HepG2 (cell line): ENCODE measurements at regions not wholly inside any gene's neighbourhood (a gene's known extent, or its start where the extent isn't known, plus 50 kb on each side); places are given as distances from the start of the nearest gene placed in this dataset.

Experiments
- ATAC-seq: fragments of 200-7000 bp; cut with Tn5 transposase; 3 replicates; pipeline ENCODE4 v1.9.1; 2020; ENCODE audit warnings: mild to moderate bottlenecking, moderate library complexity
- BruUV-seq: library from RNA; stranded (reverse); fragments of 400-500 nt; replicated peaks from 2 replicates; lab custom pipeline; 2021; lab: Mats Ljungman, UMichigan
- CTCF ChIA-PET: fragments of 300-600 bp; formaldehyde crosslinking; extraction: SDS; loops from one replicate; lab custom pipeline; 2021; ENCODE audit warnings: low total read pairs, inconsistent platforms, low intra/inter-chr PET ratio; lab: Yijun Ruan, JAX
- POLR2A ChIA-PET: fragments of 350-600 bp; sonication (Branson Sonifier 250); formaldehyde crosslinking; loops from one replicate; lab custom pipeline; 2020; ENCODE audit warnings: antibody characterized with exemption, inconsistent platforms; lab: Yijun Ruan, JAX
- DNase-seq: peaks from one replicate; pipeline ENCODE4 v3.0.0-alpha.2; 2015; ENCODE audit warnings: low spot score
- FAIRE-seq: peaks from 3 replicates; lab custom pipeline; 2011; peaks lifted over from hg19 to GRCh38; lab: Jason Lieb, UNC
- H2AFZ ChIP-seq: one replicate; pipeline ENCODE4 v1.6.1; 2011; ENCODE audit warnings: low read length, inconsistent platforms
- H3K27ac ChIP-seq: fragments of 300-600 bp; 3 replicates; pipeline ENCODE4 v1.8.0; 2011; ENCODE audit warnings: mixed run types, mild to moderate bottlenecking, mixed read lengths, low read length, inconsistent platforms; ENCODE audit not compliant: insufficient read depth; ENCODE audit errors: extremely low read length
- H3K27me3 ChIP-seq, 2 experiments: fragments of 200-600 bp in 1 of 2; 2 replicates in 1 of 2; 3 replicates in 1 of 2; pipeline versions ENCODE4 v1.6.0 to v1.8.0; 2011; ENCODE audit warnings: low read length in 2 of 2, mild to moderate bottlenecking in 2 of 2, moderate library complexity in 2 of 2, inconsistent platforms in 1 of 2; ENCODE audit not compliant: insufficient read depth in 2 of 2, control insufficient read depth in 1 of 2
- H3K36me3 ChIP-seq, 2 experiments: fragments of 200-600 bp in 1 of 2; replicated peaks in 1 of 2; 2 replicates in 1 of 2; 3 replicates in 1 of 2; pipeline versions ENCODE4 v1.5.1 to v1.8.0; 2011; ENCODE audit warnings: low read length in 2 of 2, inconsistent platforms in 1 of 2; ENCODE audit not compliant: insufficient read depth in 2 of 2, control insufficient read depth in 1 of 2
- H3K4me1 ChIP-seq: 2 replicates; pipeline ENCODE4 v1.5.1; 2012; ENCODE audit warnings: low read length, inconsistent platforms; ENCODE audit not compliant: insufficient read depth
- H3K4me2 ChIP-seq: 2 replicates; pipeline ENCODE4 v1.6.0; 2011; ENCODE audit warnings: low read depth, low read length, inconsistent platforms
- H3K4me3 ChIP-seq, 3 experiments: fragments of 200-600 bp in 1 of 3; sonication (generic), shearing (Covaris generic) in 1 of 3; replicated peaks in 1 of 3; 2 replicates each; pipeline ENCODE4 v1.5.1; 2011 to 2016; ENCODE audit warnings: low read length in 3 of 3, inconsistent platforms in 2 of 3, low read depth in 2 of 3, mild to moderate bottlenecking in 2 of 3, control low read depth in 1 of 3, mixed read lengths in 1 of 3; ENCODE audit not compliant: insufficient read depth in 1 of 3
- H3K79me2 ChIP-seq: one replicate; pipeline ENCODE4 v1.6.1; 2011; ENCODE audit warnings: low read length, inconsistent platforms; ENCODE audit not compliant: insufficient read depth
- H3K9ac ChIP-seq: 2 replicates; pipeline ENCODE4 v1.6.0; 2011; ENCODE audit warnings: mild to moderate bottlenecking, low read depth, low read length, inconsistent platforms; ENCODE audit not compliant: insufficient read depth
- H3K9me3 ChIP-seq: 2 replicates; pipeline ENCODE4 v1.5.1; 2012; ENCODE audit warnings: mild to moderate bottlenecking, low read length
- H4K20me1 ChIP-seq: 2 replicates; pipeline ENCODE4 v1.6.0; 2011; ENCODE audit warnings: inconsistent platforms, mild to moderate bottlenecking, low read length, moderate library complexity; ENCODE audit not compliant: insufficient read depth
- CENPX ChIP-seq: sonication (generic); formaldehyde crosslinking; IDR thresholded peaks from 2 replicates; pipeline ENCODE4 v1.9.0; 2021; ENCODE audit warnings: mild to moderate bottlenecking, missing genetic modification reagents, moderate library complexity
- EZH2 ChIP-seq: conservative IDR thresholded peaks from 2 replicates; pipeline ENCODE4 v1.6.1; 2012; ENCODE audit warnings: mild to moderate bottlenecking, low read depth, low read length, moderate library complexity
- KMT2A ChIP-seq: sonication (generic); formaldehyde crosslinking; IDR thresholded peaks from 2 replicates; pipeline ENCODE4 v1.4.0; 2020; ENCODE audit warnings: missing genetic modification reagents
- RBFOX2 ChIP-seq: fragments of 200-400 bp; formaldehyde crosslinking; IDR thresholded peaks from 2 replicates; pipeline ENCODE4 v1.6.1; 2017; ENCODE audit warnings: low read depth, mild to moderate bottlenecking, low read length
- SETDB1 ChIP-seq: sonication (generic); formaldehyde crosslinking; IDR thresholded peaks from 2 replicates; pipeline ENCODE4 v1.5.1; 2020; ENCODE audit warnings: missing genetic modification reagents, mild to moderate bottlenecking, borderline replicate concordance
- SYNCRIP ChIP-seq: fragments of 200-400 bp; formaldehyde crosslinking; IDR thresholded peaks from 2 replicates; pipeline ENCODE4 v1.6.1; 2018; ENCODE audit warnings: mild to moderate bottlenecking, low read depth, low read length; ENCODE audit not compliant: insufficient read depth
- TCF7 ChIP-seq: sonication (generic); IDR thresholded peaks from 2 replicates; pipeline ENCODE4 v1.6.1; 2016; ENCODE audit warnings: antibody characterized with exemption, low read depth
- YY1 ChIP-seq: IDR thresholded peaks from 2 replicates; pipeline ENCODE4 v1.6.1; 2011; ENCODE audit warnings: low read length, low read depth, moderate library complexity, mild to moderate bottlenecking; ENCODE audit not compliant: insufficient read depth, insufficient replicate concordance
- ZNF10 ChIP-seq: sonication (generic); formaldehyde crosslinking; IDR thresholded peaks from 2 replicates; pipeline ENCODE4 v1.4.0; 2020; ENCODE audit warnings: mild to moderate bottlenecking, low read depth, missing genetic modification reagents, borderline replicate concordance
- ZNF20 ChIP-seq: sonication (generic); formaldehyde crosslinking; IDR thresholded peaks from 2 replicates; pipeline ENCODE4 v1.4.0; 2020; ENCODE audit warnings: mild to moderate bottlenecking, moderate library complexity, missing genetic modification reagents
- ZNF207 ChIP-seq: fragments of 450-650 bp; IDR thresholded peaks from 2 replicates; pipeline ENCODE4 v1.6.1; 2016; ENCODE audit warnings: antibody characterized with exemption, borderline replicate concordance
- ZNF256 ChIP-seq: sonication (generic); formaldehyde crosslinking; conservative IDR thresholded peaks from 2 replicates; pipeline ENCODE4 v1.4.0; 2020; ENCODE audit warnings: missing genetic modification reagents
- ZNF776 ChIP-seq: sonication (generic); formaldehyde crosslinking; IDR thresholded peaks from 2 replicates; pipeline ENCODE4 v1.4.0; 2020; ENCODE audit warnings: mild to moderate bottlenecking, missing genetic modification reagents
- ZNF841 ChIP-seq: sonication (generic); formaldehyde crosslinking; IDR thresholded peaks from 2 replicates; pipeline ENCODE4 v1.8.1; 2023; ENCODE audit warnings: missing genetic modification reagents, borderline replicate concordance
- WGBS: methylation state at CpG from one replicate; pipeline ENCODE4 v1.1.6; 2017; ENCODE audit warnings: low lambda C conversion rate; 5-methylcytosine and 5-hydroxymethylcytosine counted together
- in situ Hi-C: cut with HindIII; loops from 2 replicates; pipeline ENCODE4 v1.10.0; 2017; ENCODE audit warnings: low pct_unique_long_range_greater_than_20kb; ENCODE audit not compliant: extremely low pct_ligation_motif_present
- intact Hi-C: fragments of 100-400 bp; cut with micrococcal nuclease; formaldehyde crosslinking; loops from one replicate; pipeline ENCODE4 v1.10.0; 2022; ENCODE audit not compliant: unreplicated experiment
- TF ChIP-seq, protein P1 (sequence below): sonication (generic); formaldehyde crosslinking; IDR thresholded peaks from 2 replicates; pipeline ENCODE4 v1.8.1; 2022; ENCODE audit warnings: low read depth, mild to moderate bottlenecking, missing genetic modification reagents

DNA sequence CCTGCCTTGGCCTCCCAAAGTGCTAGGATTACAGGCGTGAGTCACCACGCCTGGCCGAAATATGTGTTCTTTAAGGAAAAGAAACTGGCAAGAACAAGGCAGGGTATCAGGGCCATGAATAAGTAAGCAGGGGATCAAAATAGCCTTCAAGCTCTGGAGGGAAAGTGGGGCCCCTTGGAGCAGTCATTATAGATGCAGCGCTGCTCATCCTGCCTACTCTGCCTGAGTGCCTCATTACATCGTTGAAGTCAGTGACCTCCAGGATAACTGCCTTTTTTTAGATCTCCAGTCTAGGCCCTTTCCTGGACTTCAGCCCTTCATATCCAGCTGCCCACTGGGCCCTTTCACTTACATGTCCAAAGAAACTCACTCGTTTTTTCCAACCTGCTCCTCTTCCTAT is 69.8 kb upstream of the PPM1B start:
- ChIA-PET CTCF (no interaction called here), POLR2A (no interaction called here)
- 36% methylated on average over 6 of the region's 6 CpGs for WGBS
- no peak for ATAC-seq
- in situ Hi-C loops, result no loop called here
- no peak for FAIRE-seq
- Histone ChIP-seq H3K4me2 (no peak overlapping the region), H3K27me3 (peaks cover 0 to 10% of the 10 kb centered on the region in 2 experiments; a peak in 1 of 5 replicates), H3K4me1 (peaks cover 24% of the 10 kb centered on the region), H3K4me3 (no peak overlapping the region), H3K9ac (no peak overlapping the region), H3K27ac (no peak overlapping the region), H2AFZ (no peak overlapping the region), H3K9me3 (no peaks in the 10 kb centered on the region), H3K79me2 (no peaks in the 10 kb centered on the region), H4K20me1 (no peaks in the 10 kb centered on the region), H3K36me3 (no peaks in the 10 kb centered on the region)
- no TSS peak for BruUV-seq
- no peak for DNase-seq
- intact Hi-C loops, result no loop called here
- TF ChIP-seq CENPX (CRISPR knock-in tag) (no peak), SYNCRIP (no peak), RBFOX2 (no peak), ZNF776 (CRISPR knock-in tag) (no peak), ZNF10 (CRISPR knock-in tag) (no peak), KMT2A (CRISPR knock-in tag) (no peak), ZNF256 (no peak), TCF7 (no peak), ZNF207 (no peak), YY1 (no peak), EZH2 (no peak), SETDB1 (no peak), ZNF20 (CRISPR knock-in tag) (no peak), ZNF841 (CRISPR knock-in tag) (no peak)
- TF ChIP-seq, protein P1, sequence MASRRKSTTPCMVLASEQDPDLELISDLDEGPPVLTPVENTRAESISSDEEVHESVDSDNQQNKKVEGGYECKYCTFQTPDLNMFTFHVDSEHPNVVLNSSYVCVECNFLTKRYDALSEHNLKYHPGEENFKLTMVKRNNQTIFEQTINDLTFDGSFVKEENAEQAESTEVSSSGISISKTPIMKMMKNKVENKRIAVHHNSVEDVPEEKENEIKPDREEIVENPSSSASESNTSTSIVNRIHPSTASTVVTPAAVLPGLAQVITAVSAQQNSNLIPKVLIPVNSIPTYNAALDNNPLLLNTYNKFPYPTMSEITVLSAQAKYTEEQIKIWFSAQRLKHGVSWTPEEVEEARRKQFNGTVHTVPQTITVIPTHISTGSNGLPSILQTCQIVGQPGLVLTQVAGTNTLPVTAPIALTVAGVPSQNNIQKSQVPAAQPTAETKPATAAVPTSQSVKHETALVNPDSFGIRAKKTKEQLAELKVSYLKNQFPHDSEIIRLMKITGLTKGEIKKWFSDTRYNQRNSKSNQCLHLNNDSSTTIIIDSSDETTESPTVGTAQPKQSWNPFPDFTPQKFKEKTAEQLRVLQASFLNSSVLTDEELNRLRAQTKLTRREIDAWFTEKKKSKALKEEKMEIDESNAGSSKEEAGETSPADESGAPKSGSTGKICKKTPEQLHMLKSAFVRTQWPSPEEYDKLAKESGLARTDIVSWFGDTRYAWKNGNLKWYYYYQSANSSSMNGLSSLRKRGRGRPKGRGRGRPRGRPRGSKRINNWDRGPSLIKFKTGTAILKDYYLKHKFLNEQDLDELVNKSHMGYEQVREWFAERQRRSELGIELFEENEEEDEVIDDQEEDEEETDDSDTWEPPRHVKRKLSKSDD (CRISPR knock-in tag), result no peak
